ENCODE measurements at regions not wholly inside any gene's neighbourhood (a gene's known extent, or its start where the extent isn't known, plus 50 kb on each side); places are given as distances from the start of the nearest gene placed in this dataset.
"Not testable (repeated sequence)": the region's sequence is repeated elsewhere in the genome, so short reads cannot be mapped to it uniquely, and the experiment has no call there.

DNA sequence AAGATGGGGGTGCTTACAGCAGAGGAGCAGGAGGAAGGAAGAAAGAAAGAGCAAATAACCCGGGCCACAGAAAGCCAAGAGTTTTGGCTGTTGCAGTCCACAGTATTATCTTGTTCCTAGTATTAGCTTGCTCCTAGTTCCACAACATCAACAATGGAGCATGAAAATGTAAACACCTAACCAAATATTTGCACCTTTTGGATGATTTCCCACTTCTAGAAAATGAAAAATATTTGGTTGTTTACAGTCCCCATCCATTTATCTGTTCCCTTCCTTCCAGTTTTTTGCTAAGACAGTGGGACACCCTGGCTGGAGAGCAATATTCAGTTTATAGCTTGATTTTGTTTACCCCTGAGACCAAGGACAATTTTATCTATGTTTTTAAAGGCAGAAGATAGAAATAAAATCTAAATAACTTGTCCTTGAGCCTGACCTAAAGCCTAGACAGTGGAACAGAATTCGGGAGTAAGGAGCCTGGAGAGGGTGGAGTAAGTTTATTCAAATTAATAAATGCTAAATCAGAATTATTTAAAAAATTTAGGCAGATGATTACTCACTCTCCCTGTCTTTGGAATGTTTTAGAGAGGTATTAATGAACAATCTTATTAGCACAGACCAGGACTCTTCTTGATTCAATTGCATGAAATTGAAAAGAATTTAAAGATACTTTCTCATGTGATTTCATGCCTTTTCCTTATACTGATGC, 51.6 kb downstream of the RESF1 start:
- no peak for DNase-seq
- ATAC-seq (ENCODE audit: poor library complexity), result no peak
- intact Hi-C loops (cut with DNase I), result no loop called here

GRCh38 chr12:32012249-32012785, 53.1 kb downstream of the RESF1 start:
- DNase-seq (no peak), ATAC-seq (ENCODE audit: poor library complexity) (no peak)
- intact Hi-C loops (cut with DNase I), result no loop called here

GRCh38 chr12:32015036-32015435, 55.8 kb downstream of the RESF1 start:
- no peak for ATAC-seq (ENCODE audit: poor library complexity)
- no peak for DNase-seq
- intact Hi-C loops (cut with DNase I), result no loop called here

DNA sequence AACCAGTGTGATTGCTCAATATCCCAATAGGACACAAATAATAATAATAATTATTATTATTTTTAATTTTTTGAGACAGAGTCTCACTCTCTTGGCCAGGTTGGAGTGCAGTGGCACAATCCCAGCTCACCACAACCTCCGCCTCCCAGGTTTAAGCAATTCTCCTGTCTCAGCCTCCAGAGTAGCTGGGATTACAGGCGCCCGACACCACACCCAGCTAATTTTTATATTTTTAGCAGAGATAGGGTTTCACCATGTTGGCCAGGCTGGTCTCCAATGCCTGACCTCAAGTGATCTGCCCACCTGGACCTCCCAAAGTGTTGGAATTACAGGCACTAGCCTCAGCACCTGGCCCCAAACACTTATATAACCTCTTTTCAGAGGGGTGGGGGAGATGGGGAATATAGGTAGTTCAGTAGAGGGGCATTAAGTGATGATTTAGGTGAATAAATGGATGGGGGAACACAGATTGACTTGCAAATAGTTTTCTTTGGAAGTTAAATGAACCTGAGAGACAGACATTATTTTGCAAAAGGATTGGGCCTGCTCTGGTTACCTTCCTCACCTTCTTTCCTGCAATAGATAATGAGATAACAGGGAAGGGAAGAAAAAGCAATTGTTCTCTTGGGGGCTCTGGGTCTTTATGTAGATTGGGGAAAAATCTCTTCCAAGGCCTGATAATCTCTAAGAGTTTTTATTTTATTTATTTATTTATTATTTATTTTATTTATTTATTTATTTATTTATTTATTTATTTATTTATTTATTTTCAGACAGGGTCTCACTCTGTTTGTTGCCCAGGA, 57.7 kb downstream of the RESF1 start:
- intact Hi-C loops (cut with DNase I), result no loop called here
- DNase-seq (no peak), ATAC-seq (ENCODE audit: poor library complexity) (no peak)

- ATAC-seq (ENCODE audit: poor library complexity) (no peak), DNase-seq (no peak)
- intact Hi-C loops (cut with DNase I), result no loop called here
Observed at GRCh38 chr12:32021346-32021773, 62.1 kb downstream of the RESF1 start.

DNA sequence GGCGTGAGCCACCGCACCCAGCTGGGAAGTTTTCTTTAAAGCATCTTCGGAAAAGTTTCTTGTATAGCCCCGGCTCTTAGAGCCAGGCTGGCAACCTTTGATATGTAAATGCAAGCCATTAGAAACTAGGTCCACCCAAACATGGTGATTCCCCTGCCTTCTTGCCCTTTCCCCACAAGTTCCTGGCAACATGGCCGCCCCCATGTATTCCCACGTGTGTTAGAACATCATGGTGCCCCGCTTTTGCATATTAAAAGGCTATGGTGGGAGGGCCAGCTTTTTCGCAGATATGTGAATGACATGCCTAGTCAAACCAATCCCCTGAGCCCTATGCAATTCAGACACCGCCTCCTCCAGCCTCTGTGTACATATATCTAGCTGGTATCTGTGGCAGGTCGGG, 63.2 kb downstream of the RESF1 start:
- intact Hi-C loops (cut with DNase I); DNase-seq: not testable (repeated sequence)

GRCh38 chr12:32023861-32024260, 64.6 kb downstream of the RESF1 start:
- not testable (repeated sequence) for ATAC-seq (ENCODE audit: poor library complexity)

More for the DNA sequence above, 63.2 kb downstream of the RESF1 start:
- ATAC-seq (ENCODE audit: poor library complexity), result not testable (repeated sequence)

GRCh38 chr12:32024884-32025592, 65.8 kb downstream of the RESF1 start:
- intact Hi-C loops (cut with DNase I), result no loop called here
- ATAC-seq (ENCODE audit: poor library complexity), result no peak
- no peak for DNase-seq

More at GRCh38 chr12:32023861-32024260, 64.6 kb downstream of the RESF1 start:
- DNase-seq; intact Hi-C loops (cut with DNase I): not testable (repeated sequence)

GRCh38 chr12:32025906-32026305, 66.7 kb downstream of the RESF1 start:
- intact Hi-C loops (cut with DNase I), result no loop called here
- ATAC-seq (ENCODE audit: poor library complexity) (no peak), DNase-seq (no peak)

DNA sequence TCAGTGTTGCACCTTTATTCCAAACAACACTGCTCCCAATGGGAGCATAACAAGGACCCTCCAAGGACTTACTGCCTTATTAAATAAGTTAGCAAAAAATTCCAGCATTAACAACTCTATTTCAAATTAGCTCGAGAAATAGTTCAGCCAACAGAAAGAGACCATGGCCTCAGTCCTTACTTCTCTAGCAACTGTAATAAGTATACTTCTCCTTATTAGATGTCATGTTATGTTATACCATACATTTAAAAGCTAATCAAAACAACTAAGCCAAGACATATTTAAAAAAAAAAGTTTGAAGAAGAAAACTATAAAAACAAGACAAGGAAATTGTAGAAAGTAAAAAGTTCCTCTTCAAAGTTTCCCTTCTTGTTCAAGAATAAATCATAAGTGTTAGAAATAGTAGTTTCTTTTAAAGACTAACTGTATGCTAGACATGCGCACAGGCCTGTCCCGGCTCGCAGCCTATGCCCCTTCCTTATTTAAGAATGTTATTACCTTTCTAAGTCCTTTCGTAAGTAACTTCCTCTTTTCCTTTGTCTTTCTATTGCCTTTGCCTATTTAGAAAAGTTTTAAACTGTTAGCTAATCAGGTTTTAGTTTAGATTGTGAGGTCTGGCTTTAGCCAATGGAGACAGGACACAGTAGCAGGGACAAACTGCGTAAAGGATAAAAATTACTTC, 68.6 kb downstream of the RESF1 start:
- peak; percentile 45 for DNase-seq
- ATAC-seq (ENCODE audit: poor library complexity), result no peak
- intact Hi-C loops (cut with DNase I), result no loop called here

GRCh38 chr12:32030151-32030550, 70.9 kb downstream of the RESF1 start:
- ATAC-seq (ENCODE audit: poor library complexity) (no peak), DNase-seq (no peak)
- intact Hi-C loops (cut with DNase I), result no loop called here

- DNase-seq (no peak), ATAC-seq (ENCODE audit: poor library complexity) (no peak)
- intact Hi-C loops (cut with DNase I), result no loop called here
Observed at GRCh38 chr12:32030676-32031075, 71.5 kb downstream of the RESF1 start.

GRCh38 chr12:32031109-32031508, 71.9 kb downstream of the RESF1 start:
- no peak for ATAC-seq (ENCODE audit: poor library complexity)

DNA sequence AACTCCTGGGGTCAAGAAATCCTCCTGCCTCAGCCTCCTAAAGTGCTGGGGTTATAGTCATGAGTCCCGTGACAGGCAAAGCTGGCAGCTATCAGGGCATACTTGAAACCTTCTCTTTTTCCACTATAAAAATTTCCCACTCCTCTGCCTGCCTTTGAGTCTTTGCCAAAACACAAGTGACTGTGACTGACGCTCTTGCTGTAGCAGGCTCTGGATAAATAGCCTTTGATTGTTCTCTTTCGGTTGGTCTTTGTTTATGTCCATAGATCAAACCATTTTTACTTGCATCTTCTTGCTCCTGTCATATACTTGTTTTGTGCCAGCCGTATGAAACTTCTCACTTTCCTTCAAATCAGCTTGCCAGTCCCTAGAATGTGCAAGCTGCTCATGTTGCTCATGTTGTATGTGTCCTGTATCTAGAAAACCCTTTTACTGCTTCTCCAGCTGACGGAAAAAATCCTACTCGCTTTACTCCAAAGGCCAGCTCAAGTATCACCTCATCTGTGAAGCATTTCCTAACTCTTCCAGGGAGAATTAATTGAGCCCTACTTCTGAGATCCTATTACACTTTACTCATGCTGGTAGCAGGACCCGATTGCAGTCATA, 73.1 kb downstream of the RESF1 start:
- DNase-seq (no peak), ATAC-seq (ENCODE audit: poor library complexity) (no peak)
- intact Hi-C loops (cut with DNase I), result no loop called here

More at GRCh38 chr12:32031109-32031508, 71.9 kb downstream of the RESF1 start:
- DNase-seq, result no peak
- intact Hi-C loops (cut with DNase I), result no loop called here

DNA sequence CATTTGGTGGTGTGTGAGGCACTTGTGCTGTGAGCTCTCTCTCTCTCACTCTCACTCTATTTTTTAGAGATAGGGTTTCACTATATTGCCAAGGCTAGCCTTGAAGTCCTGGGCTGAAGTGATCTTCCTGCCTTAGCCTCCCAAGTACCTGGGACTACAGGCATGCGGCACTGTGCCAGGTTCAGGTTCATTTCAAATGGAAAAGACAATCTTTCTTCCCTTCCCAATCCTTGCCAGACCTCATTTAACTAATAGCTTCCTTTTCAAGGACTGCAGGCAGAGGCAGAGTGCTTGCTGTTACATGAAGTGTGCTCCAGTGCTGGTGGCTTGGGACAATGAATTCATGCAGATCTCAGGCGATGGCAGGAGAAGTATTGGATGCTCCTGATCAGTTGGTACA, 73.2 kb upstream of the BICD1 start:
- intact Hi-C loops (cut with DNase I), result no loop called here
- no peak for ATAC-seq (ENCODE audit: poor library complexity)

DNA sequence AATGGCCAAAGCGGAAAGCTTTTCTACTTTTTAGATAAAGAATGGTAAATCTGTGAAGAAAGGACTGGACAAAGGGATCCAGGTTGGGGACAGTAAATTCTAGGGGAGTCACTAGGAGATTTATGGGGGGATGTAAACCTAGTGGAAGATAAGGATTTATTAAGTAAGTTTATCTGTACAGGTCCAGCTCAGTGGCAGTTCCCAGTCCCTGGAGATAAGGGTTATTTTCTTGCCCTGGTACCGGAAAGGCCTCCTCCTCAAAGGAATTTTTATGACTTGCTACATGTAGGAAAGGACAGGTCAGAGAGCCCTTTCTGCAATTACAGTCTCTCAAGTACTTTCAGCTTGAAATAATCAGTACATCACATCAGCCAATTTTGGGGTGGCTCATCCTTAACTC, 72.6 kb upstream of the BICD1 start:
- intact Hi-C loops (cut with DNase I), result no loop called here
- ATAC-seq (ENCODE audit: poor library complexity), result no peak
- no peak for DNase-seq

More for the DNA sequence above, 73.2 kb upstream of the BICD1 start:
- DNase-seq, result no peak

DNA sequence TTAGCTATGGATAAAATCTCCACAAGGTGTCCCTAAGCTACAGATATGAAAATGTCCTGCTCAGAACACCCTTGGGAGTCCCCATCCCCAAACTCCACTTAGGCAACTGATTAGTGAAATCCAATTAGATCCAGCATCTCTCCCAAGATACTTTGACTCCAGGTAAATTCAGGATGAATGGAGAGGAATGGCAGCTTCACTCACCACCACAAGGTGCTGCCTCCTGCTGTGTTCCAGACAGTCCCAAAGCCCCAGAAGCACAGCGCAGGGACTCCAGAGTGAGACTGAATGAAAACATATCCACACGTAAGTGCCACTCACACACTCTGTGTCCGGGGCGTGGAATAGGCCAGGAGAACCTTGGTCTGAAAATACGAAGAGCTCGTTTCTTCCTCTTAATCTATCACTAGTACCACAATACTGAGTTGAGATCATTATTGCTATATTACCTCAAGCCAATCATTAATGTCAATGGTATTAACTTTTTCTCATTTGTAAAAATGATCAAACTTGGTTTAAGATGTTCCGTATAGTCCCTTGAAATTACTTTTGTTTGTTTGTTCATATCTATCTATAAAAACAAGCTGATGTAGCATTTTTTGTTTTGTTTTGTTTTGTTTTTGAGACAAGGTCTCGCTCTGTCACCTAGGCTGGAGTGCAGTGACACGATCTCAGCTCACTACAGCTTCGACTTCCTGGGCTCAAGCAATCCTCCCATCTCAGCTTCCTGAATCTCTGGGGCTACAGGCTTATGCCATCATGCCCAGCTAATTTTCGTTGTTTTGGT, 70.0 kb upstream of the BICD1 start:
- intact Hi-C loops (cut with DNase I), result no loop called here
- DNase-seq, result no peak
- no peak for ATAC-seq (ENCODE audit: poor library complexity)

- no peak for DNase-seq
- intact Hi-C loops (cut with DNase I), result no loop called here
- peak; percentile 46 for ATAC-seq (ENCODE audit: poor library complexity)
Observed at GRCh38 chr12:32039347-32039746, 67.3 kb upstream of the BICD1 start.
